Natural killer cell (primary cell): ENCODE measurements at regions not wholly inside any gene's neighbourhood (a gene's known extent, or its start where the extent isn't known, plus 50 kb on each side); places are given as distances from the start of the nearest gene placed in this dataset.

Source experiments
- ATAC-seq, 3 donors: fragments of 150-1000 bp in 2 of 3; fragments of 200-7000 bp in 1 of 3; cut with Tn5 transposase; 1 replicate in 1 of 3; 2 replicates in 2 of 3; pipeline ENCODE4 v1.10.0; 2021; ENCODE audit warnings: mild to moderate bottlenecking in 2 of 3, moderate library complexity in 2 of 3
- DNase-seq, 2 donors: peaks; one replicate each; pipeline versions ENCODE4 v3.0.0 to v3.0.0-alpha.2; 2013 to 2021; ENCODE audit warnings: mixed read lengths in 1 of 2
- H3K27ac ChIP-seq: one replicate; pipeline ENCODE4 v1.5.1; 2013; ENCODE audit warnings: mild to moderate bottlenecking, low read length
- H3K27me3 ChIP-seq: one replicate; pipeline ENCODE4 v1.6.1; 2013; ENCODE audit warnings: low read length; ENCODE audit not compliant: control insufficient read depth, insufficient read depth
- H3K36me3 ChIP-seq: one replicate; pipeline ENCODE4 v1.6.1; 2013; ENCODE audit warnings: low read length; ENCODE audit not compliant: control insufficient read depth, insufficient read depth
- H3K4me1 ChIP-seq: one replicate; pipeline ENCODE4 v1.6.1; 2013; ENCODE audit warnings: low read length; ENCODE audit not compliant: control insufficient read depth, insufficient read depth
- H3K4me3 ChIP-seq: one replicate; pipeline ENCODE4 v1.5.1; 2013; ENCODE audit warnings: low read length
- H3K9me3 ChIP-seq: one replicate; pipeline ENCODE4 v1.6.1; 2013; ENCODE audit warnings: low read length; ENCODE audit not compliant: control insufficient read depth, insufficient read depth
- H3K27ac Mint-ChIP-seq, 2 donors: one replicate each; pipeline ENCODE4 v1.8.0; 2022; ENCODE audit warnings: mild to moderate bottlenecking in 2 of 2, mixed read lengths in 2 of 2, moderate library complexity in 1 of 2
- H3K27me3 Mint-ChIP-seq, 2 donors: one replicate each; pipeline ENCODE4 v1.8.0; 2022; ENCODE audit warnings: low read depth in 2 of 2, mixed read lengths in 2 of 2
- H3K36me3 Mint-ChIP-seq: one replicate; pipeline ENCODE4 v1.8.0; 2022; ENCODE audit warnings: mixed read lengths
- H3K4me1 Mint-ChIP-seq, 2 donors: one replicate each; pipeline ENCODE4 v1.8.0; 2022; ENCODE audit warnings: mixed read lengths in 2 of 2
- H3K4me3 Mint-ChIP-seq: one replicate; pipeline ENCODE4 v1.8.0; 2022; ENCODE audit warnings: mild to moderate bottlenecking, moderate library complexity, mixed read lengths
- H3K9me3 Mint-ChIP-seq, 2 donors: one replicate each; pipeline ENCODE4 v1.8.0; 2022; ENCODE audit warnings: mixed read lengths in 2 of 2
- WGBS: methylation state at CpG from one replicate; pipeline ENCODE4 v1.1.7; 2013; ENCODE audit warnings: missing lambda C conversion rate; ENCODE audit not compliant: insufficient coverage; 5-methylcytosine and 5-hydroxymethylcytosine counted together
- intact Hi-C: fragments of 100-400 bp; cut with micrococcal nuclease; formaldehyde crosslinking; loops from one replicate; pipeline ENCODE4 v1.14.2; 2022
- TF ChIP-seq, protein P1 (sequence below): fragments of 200-600 bp; IDR thresholded peaks from one replicate; pipeline ENCODE4 v1.8.0; 2022; ENCODE audit warnings: antibody characterized with exemption

DNA sequence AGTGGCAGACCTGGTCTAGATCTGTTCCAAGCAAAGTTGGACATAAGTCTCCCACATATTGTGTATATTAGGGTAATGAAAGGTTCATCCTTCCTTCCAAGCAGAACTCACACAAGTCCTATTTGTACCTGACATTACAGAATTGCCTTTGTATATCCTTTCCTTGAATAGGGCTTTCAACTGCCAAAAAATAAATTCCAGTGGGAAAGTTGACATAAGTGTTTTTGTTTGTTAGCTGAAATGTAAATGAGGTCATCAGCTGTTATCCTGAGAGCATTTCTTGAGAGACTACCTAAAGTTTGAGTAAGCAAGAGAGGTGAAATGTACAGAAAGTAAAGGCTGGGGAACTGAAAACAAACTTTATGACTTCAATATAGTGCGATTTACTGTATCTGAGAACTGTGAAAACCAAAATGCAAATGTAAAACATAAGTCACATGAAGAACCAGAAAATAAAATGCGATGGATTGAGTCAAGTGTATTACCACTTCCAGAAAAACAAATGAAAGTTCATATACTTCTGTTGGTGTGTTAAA is 527.3 kb upstream of the SEMA3D start:
- no peak overlapping the region for H3K27ac Mint-ChIP-seq
- no peaks in the 10 kb centered on the region for H3K4me1 ChIP-seq
- no peak for ATAC-seq
- WGBS = 86% methylated on average over 1 of the region's 2 CpGs
- intact Hi-C loops = no loop called here
- H3K4me3 Mint-ChIP-seq = no peak overlapping the region
- DNase-seq = no peak
- no peak overlapping the region for H3K4me3 ChIP-seq
- H3K27me3 ChIP-seq = no peaks in the 10 kb centered on the region
- H3K9me3 ChIP-seq = no peaks in the 10 kb centered on the region
- H3K4me1 Mint-ChIP-seq = no peaks in the 10 kb centered on the region
- H3K27me3 Mint-ChIP-seq = no peaks in the 10 kb centered on the region
- H3K36me3 ChIP-seq = no peaks in the 10 kb centered on the region
- no peak overlapping the region for H3K27ac ChIP-seq
- TF ChIP-seq, protein P1, sequence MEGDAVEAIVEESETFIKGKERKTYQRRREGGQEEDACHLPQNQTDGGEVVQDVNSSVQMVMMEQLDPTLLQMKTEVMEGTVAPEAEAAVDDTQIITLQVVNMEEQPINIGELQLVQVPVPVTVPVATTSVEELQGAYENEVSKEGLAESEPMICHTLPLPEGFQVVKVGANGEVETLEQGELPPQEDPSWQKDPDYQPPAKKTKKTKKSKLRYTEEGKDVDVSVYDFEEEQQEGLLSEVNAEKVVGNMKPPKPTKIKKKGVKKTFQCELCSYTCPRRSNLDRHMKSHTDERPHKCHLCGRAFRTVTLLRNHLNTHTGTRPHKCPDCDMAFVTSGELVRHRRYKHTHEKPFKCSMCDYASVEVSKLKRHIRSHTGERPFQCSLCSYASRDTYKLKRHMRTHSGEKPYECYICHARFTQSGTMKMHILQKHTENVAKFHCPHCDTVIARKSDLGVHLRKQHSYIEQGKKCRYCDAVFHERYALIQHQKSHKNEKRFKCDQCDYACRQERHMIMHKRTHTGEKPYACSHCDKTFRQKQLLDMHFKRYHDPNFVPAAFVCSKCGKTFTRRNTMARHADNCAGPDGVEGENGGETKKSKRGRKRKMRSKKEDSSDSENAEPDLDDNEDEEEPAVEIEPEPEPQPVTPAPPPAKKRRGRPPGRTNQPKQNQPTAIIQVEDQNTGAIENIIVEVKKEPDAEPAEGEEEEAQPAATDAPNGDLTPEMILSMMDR = no peak
- H3K9me3 Mint-ChIP-seq = peaks cover 4 to 11% of the 10 kb centered on the region in 2 donors
- no peaks in the 10 kb centered on the region for H3K36me3 Mint-ChIP-seq

- Histone ChIP-seq H3K4me3 (no peak overlapping the region), H3K9me3 (no peaks in the 10 kb centered on the region), H3K36me3 (no peaks in the 10 kb centered on the region), H3K27ac (no peak overlapping the region), H3K4me1 (no peaks in the 10 kb centered on the region), H3K27me3 (no peaks in the 10 kb centered on the region)
- DNase-seq (no peak), ATAC-seq (no peak)
- H3K4me1 Mint-ChIP-seq = no peaks in the 10 kb centered on the region
- intact Hi-C loops = no loop called here
- H3K27me3 Mint-ChIP-seq = no peaks in the 10 kb centered on the region
- peaks cover 6 to 9% of the 10 kb centered on the region in 2 donors for H3K9me3 Mint-ChIP-seq
- H3K27ac Mint-ChIP-seq = no peak overlapping the region
- TF ChIP-seq, protein P1 = no peak
- no peaks in the 10 kb centered on the region for H3K36me3 Mint-ChIP-seq
- H3K4me3 Mint-ChIP-seq = no peak overlapping the region
- WGBS = no CpG with 5 or more reads among the region's 1 CpG
Observed at GRCh38 chr7:85713171-85713570, 526.3 kb upstream of the SEMA3D start.

GRCh38 chr7:85711894-85712293 is 525.0 kb upstream of the SEMA3D start:
- no peak for ATAC-seq
- no peak overlapping the region for H3K27ac ChIP-seq
- no peak for DNase-seq
- TF ChIP-seq, protein P1 = no peak
- WGBS = 58% methylated on average over 2 of the region's 2 CpGs
- peaks cover 2% of the 10 kb centered on the region for H3K9me3 ChIP-seq
- H3K4me1 ChIP-seq = no peaks in the 10 kb centered on the region
- H3K4me1 Mint-ChIP-seq = no peaks in the 10 kb centered on the region
- no peak overlapping the region for H3K4me3 Mint-ChIP-seq
- H3K27me3 Mint-ChIP-seq = no peaks in the 10 kb centered on the region
- intact Hi-C loops = no loop called here
- H3K36me3 Mint-ChIP-seq = no peaks in the 10 kb centered on the region
- H3K4me3 ChIP-seq = no peak overlapping the region
- H3K9me3 Mint-ChIP-seq = peaks cover 6 to 9% of the 10 kb centered on the region in 2 donors
- no peak overlapping the region for H3K27ac Mint-ChIP-seq
- no peaks in the 10 kb centered on the region for H3K36me3 ChIP-seq
- no peaks in the 10 kb centered on the region for H3K27me3 ChIP-seq

- intact Hi-C loops = no loop called here
- DNase-seq (no peak), ATAC-seq (no peak)
- Mint-ChIP-seq H3K4me3 (no peak overlapping the region), H3K9me3 (peaks cover 9% of the 10 kb centered on the region in 2 donors), H3K27me3 (no peaks in the 10 kb centered on the region), H3K36me3 (no peaks in the 10 kb centered on the region), H3K4me1 (no peaks in the 10 kb centered on the region), H3K27ac (no peak overlapping the region)
- TF ChIP-seq, protein P1 = no peak
- no peaks in the 10 kb centered on the region for H3K4me1 ChIP-seq
- 90% methylated on average over 1 of the region's 2 CpGs for WGBS
- H3K27ac ChIP-seq = no peak overlapping the region
- peaks cover 3% of the 10 kb centered on the region for H3K9me3 ChIP-seq
- H3K27me3 ChIP-seq = no peaks in the 10 kb centered on the region
- H3K4me3 ChIP-seq = no peak overlapping the region
- no peaks in the 10 kb centered on the region for H3K36me3 ChIP-seq
Observed at GRCh38 chr7:85710960-85711359, 524.1 kb upstream of the SEMA3D start.
